T-cell (primary cell): ENCODE measurements at regions not wholly inside any gene's neighbourhood (a gene's known extent, or its start where the extent isn't known, plus 50 kb on each side); places are given as distances from the start of the nearest gene placed in this dataset.
"Not testable (repeated sequence)": the region's sequence is repeated elsewhere in the genome, so short reads cannot be mapped to it uniquely, and the experiment has no call there.

ENCODE experiments used
- ATAC-seq, 4 experiments: fragments of 200-7000 bp in 3 of 4; fragments of 150-1000 bp in 1 of 4; cut with Tn5 transposase; replicated peaks in 1 of 4; 1 replicate in 3 of 4; 2 replicates in 1 of 4; pipeline ENCODE4 v1.10.0; 2021; ENCODE audit warnings: moderate library complexity in 3 of 4, mild to moderate bottlenecking in 2 of 4, moderate number of reproducible peaks in 1 of 4
- CTCF ChIA-PET, 2 donors: fragments of 300-600 bp; sonication (Branson Sonifier 250); formaldehyde crosslinking; loops; one replicate each; lab custom pipeline; 2022; ENCODE audit warnings: antibody characterized with exemption in 2 of 2; lab: Charles Lee
- POLR2A ChIA-PET, 2 donors: fragments of 300-600 bp; sonication (Branson Sonifier 250); formaldehyde crosslinking; loops; one replicate each; lab custom pipeline; 2022; ENCODE audit warnings: antibody characterized with exemption in 2 of 2; lab: Charles Lee
- DNase-seq, 35 experiments: peaks; one replicate each; pipeline versions ENCODE4 v3.0.0 to v3.0.0-alpha.2; 2013 to 2023
- H3K27ac ChIP-seq: one replicate; pipeline ENCODE4 v1.5.1; 2013; ENCODE audit warnings: low read length
- H3K27me3 ChIP-seq, 2 experiments: replicated peaks in 1 of 2; 1 replicate in 1 of 2; 2 replicates in 1 of 2; pipeline versions ENCODE4 v1.6.1 to v1.7.0; 2013; ENCODE audit warnings: low read length in 1 of 2, mixed read lengths in 1 of 2; ENCODE audit not compliant: control insufficient read depth in 2 of 2, insufficient read depth in 2 of 2; ENCODE audit errors: extremely low read depth in 1 of 2
- H3K36me3 ChIP-seq, 2 donors: 1 replicate in 1 of 2; 2 replicates in 1 of 2; pipeline versions ENCODE4 v1.6.1 to v1.7.0; 2013; ENCODE audit warnings: low read length in 1 of 2; ENCODE audit not compliant: control insufficient read depth in 2 of 2, insufficient read depth in 1 of 2; ENCODE audit errors: extremely low read depth in 1 of 2
- H3K4me1 ChIP-seq, 2 experiments: 1 replicate in 1 of 2; 2 replicates in 1 of 2; pipeline versions ENCODE4 v1.6.1 to v1.7.0; 2013; ENCODE audit warnings: low read length in 2 of 2, mixed read lengths in 1 of 2; ENCODE audit not compliant: insufficient read depth in 2 of 2, control insufficient read depth in 1 of 2; ENCODE audit errors: extremely low read depth in 1 of 2
- H3K4me3 ChIP-seq, 2 donors: 1 replicate in 1 of 2; 2 replicates in 1 of 2; pipeline versions ENCODE4 v1.5.1 to v1.7.0; 2013; ENCODE audit warnings: mild to moderate bottlenecking in 2 of 2, low read length in 1 of 2, moderate library complexity in 1 of 2; ENCODE audit not compliant: control insufficient read depth in 1 of 2; ENCODE audit errors: extremely low read depth in 1 of 2
- H3K9me3 ChIP-seq: 2 replicates; pipeline ENCODE4 v1.7.0; 2013
- H3K27ac Mint-ChIP-seq, 2 donors: one replicate each; pipeline ENCODE4 v1.8.0; 2020 to 2021; ENCODE audit warnings: mild to moderate bottlenecking in 2 of 2, mixed read lengths in 2 of 2
- H3K27me3 Mint-ChIP-seq, 2 donors: one replicate each; pipeline ENCODE4 v1.8.0; 2021 to 2022; ENCODE audit warnings: mixed read lengths in 2 of 2
- H3K36me3 Mint-ChIP-seq: one replicate; pipeline ENCODE4 v1.8.0; 2021; ENCODE audit warnings: mixed read lengths
- H3K4me1 Mint-ChIP-seq, 3 donors: one replicate each; pipeline ENCODE4 v1.8.0; 2020 to 2022; ENCODE audit warnings: mixed read lengths in 3 of 3, mild to moderate bottlenecking in 1 of 3
- H3K4me3 Mint-ChIP-seq, 3 donors: one replicate each; pipeline ENCODE4 v1.8.0; 2020 to 2022; ENCODE audit warnings: mild to moderate bottlenecking in 3 of 3, mixed read lengths in 3 of 3, moderate library complexity in 3 of 3
- H3K9me3 Mint-ChIP-seq, 3 donors: one replicate each; pipeline ENCODE4 v1.8.0; 2020 to 2022; ENCODE audit warnings: mixed read lengths in 3 of 3
- WGBS: methylation state at CpG from one replicate; pipeline ENCODE4 v1.1.5; 2013; ENCODE audit warnings: missing lambda C conversion rate; ENCODE audit not compliant: insufficient coverage; 5-methylcytosine and 5-hydroxymethylcytosine counted together

GRCh38 chr18:60067426-60068210, 167.8 kb downstream of the PMAIP1 start:
- 58% methylated on average over 3 of the region's 8 CpGs for WGBS
- no peak overlapping the region for H3K27ac Mint-ChIP-seq
- H3K9me3 ChIP-seq = no peaks in the 10 kb centered on the region
- no peak overlapping the region for H3K27ac ChIP-seq
- H3K27me3 ChIP-seq = no peaks in the 10 kb centered on the region
- DNase-seq = no peak
- H3K4me1 ChIP-seq = no peaks in the 10 kb centered on the region
- no peaks in the 10 kb centered on the region for H3K36me3 Mint-ChIP-seq
- no peaks in the 10 kb centered on the region for H3K36me3 ChIP-seq
- no peaks in the 10 kb centered on the region for H3K4me1 Mint-ChIP-seq
- no peak overlapping the region for H3K4me3 Mint-ChIP-seq
- ChIA-PET CTCF (no interaction called here), POLR2A (interaction anchor here in 1 of 2 donors (0.7 kb wide), 1 partner anchor 16 kb away, joined by 3 read pairs; no protein-coding TSS in a partner anchor)
- H3K9me3 Mint-ChIP-seq = peaks cover 0 to 3% (median 0%) of the 10 kb centered on the region in 3 donors
- no peak overlapping the region for H3K4me3 ChIP-seq
- no peak for ATAC-seq
- H3K27me3 Mint-ChIP-seq = peaks cover 0 to 6% of the 10 kb centered on the region in 2 donors

DNA sequence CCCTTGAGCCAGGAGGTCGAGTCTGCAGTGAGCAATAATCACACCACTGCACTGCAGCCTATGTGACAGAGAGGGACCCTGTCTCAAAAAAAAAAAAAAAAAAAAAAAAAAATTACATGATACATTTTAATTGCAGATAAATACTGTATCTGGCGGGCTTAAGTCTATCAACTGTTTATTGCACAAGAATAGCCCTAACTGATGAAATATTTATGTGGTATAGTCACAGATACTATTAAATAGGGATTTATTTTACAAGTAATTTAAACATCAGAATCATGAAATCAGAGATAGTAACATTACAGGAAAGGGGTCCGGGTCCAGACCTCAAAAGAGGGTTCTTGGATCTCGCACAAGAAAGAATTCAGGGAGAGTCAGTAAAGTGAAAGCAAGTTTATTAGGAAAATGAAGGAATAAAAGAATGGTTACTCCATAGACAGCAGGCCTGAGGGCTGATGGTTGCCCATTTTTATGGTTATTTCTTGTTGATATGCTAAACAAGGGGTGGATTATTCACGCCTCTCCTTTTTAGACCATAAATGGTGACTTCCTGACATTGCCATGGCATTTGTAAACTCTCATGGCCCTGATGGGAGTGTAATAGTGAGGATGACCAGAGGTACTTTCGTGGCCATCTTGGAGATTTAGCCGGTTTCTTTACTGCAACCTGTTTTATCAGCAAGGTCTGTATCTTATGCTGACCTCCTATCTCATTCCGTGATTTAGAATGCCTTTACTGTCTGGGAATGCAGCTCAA, 166.6 kb downstream of the PMAIP1 start:
- Mint-ChIP-seq H3K9me3 (no peaks in the 10 kb centered on the region), H3K27ac (no peak overlapping the region), H3K36me3 (no peaks in the 10 kb centered on the region), H3K4me3 (no peak overlapping the region), H3K4me1 (no peaks in the 10 kb centered on the region), H3K27me3 (peaks cover 0 to 6% of the 10 kb centered on the region in 2 donors)
- ChIA-PET POLR2A (no interaction called here), CTCF (interaction anchor here in 1 of 2 donors (0.6 kb wide), 1 partner anchor 235 kb away, joined by 8 read pairs; no protein-coding TSS in a partner anchor)
- H3K36me3 ChIP-seq = no peaks in the 10 kb centered on the region
- H3K4me1 ChIP-seq = no peaks in the 10 kb centered on the region
- no peak for DNase-seq
- H3K27ac ChIP-seq = no peak overlapping the region
- H3K27me3 ChIP-seq = no peaks in the 10 kb centered on the region
- H3K4me3 ChIP-seq = no peak overlapping the region
- WGBS = 70% methylated on average over 5 of the region's 8 CpGs
- no peaks in the 10 kb centered on the region for H3K9me3 ChIP-seq
- no peak for ATAC-seq

DNA sequence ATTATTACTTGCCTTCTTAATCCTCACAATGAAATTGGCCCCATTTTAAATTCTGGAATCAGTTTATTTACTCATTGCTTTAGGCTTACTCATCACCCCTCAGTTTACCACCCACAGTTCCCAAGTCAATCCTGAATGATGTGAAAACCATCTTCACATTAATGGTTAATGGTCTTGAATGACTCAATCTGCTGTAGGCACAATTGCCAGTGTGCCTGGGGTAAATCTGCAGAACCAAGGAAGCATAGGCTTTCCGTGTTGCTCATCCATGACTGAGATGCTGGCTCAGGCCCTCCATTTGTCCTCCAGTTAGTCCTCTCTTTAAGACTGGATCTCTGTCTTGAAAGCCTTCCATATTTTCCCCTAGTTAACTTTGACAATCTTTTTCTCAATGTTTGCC, 164.5 kb downstream of the PMAIP1 start:
- H3K27me3 ChIP-seq = no peaks in the 10 kb centered on the region
- no peak overlapping the region for H3K27ac ChIP-seq
- H3K36me3 ChIP-seq = no peaks in the 10 kb centered on the region
- no peak for DNase-seq
- Mint-ChIP-seq H3K4me3 (no peak overlapping the region), H3K27me3 (peaks cover 0 to 6% of the 10 kb centered on the region in 2 donors), H3K4me1 (no peaks in the 10 kb centered on the region), H3K9me3 (no peaks in the 10 kb centered on the region), H3K27ac (no peak overlapping the region), H3K36me3 (no peaks in the 10 kb centered on the region)
- ChIA-PET POLR2A (no interaction called here), CTCF (no interaction called here)
- ATAC-seq = no peak
- no peaks in the 10 kb centered on the region for H3K9me3 ChIP-seq
- 100% methylated on average over 1 of the region's 1 CpG for WGBS
- H3K4me3 ChIP-seq = no peak overlapping the region
- no peaks in the 10 kb centered on the region for H3K4me1 ChIP-seq

DNA sequence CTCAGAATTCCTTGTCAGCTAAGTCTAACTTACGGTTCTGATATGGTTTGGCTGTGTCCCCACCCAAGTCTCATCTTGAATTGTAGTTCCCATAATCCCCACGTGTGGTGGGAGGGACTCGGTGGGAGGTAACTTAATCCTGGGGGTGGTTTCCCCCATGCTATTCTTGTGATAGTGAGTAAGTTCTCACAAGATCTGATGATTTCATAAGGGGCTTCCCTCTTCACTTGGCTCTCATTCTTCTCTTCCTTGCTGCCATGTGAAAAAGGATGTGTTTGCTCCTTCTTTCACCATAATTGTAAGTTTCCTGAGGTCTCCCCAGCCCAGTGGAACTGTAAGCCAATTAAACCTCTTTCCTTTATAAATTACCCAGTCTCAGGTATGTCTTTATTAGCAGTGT, 163.0 kb downstream of the PMAIP1 start:
- H3K4me3 ChIP-seq, CTCF ChIA-PET, H3K36me3 ChIP-seq, POLR2A ChIA-PET, H3K27ac ChIP-seq, H3K4me3 Mint-ChIP-seq, H3K4me1 ChIP-seq, H3K27me3 ChIP-seq, DNase-seq, H3K9me3 Mint-ChIP-seq, H3K36me3 Mint-ChIP-seq, H3K27me3 Mint-ChIP-seq, H3K4me1 Mint-ChIP-seq, H3K27ac Mint-ChIP-seq, H3K9me3 ChIP-seq, ATAC-seq: not testable (repeated sequence)
- no CpG with 5 or more reads among the region's 3 CpGs for WGBS

DNA sequence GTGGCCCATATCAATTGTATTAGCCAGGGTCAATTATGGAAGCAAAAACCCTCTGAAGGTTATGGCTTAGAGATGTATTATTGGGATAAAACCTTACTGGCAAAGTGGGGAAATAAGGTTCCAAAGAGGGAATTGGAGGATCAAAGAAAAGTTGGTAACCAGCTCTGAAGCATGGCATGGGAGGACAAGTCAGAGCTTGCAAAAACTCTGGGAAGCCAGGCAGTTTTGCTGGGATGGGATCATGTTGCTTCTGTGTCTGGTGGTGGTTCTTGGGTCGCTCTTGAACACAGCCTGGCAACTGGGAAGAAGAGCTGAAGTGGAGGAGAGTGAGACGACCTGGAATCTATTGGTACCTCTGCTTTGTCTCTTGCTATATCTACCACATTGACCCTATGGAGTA, 162.6 kb downstream of the PMAIP1 start:
- ChIA-PET POLR2A (no interaction called here), CTCF (no interaction called here)
- Histone ChIP-seq H3K27me3 (no peaks in the 10 kb centered on the region), H3K4me1 (no peaks in the 10 kb centered on the region), H3K4me3 (no peak overlapping the region), H3K27ac (no peak overlapping the region), H3K36me3 (no peaks in the 10 kb centered on the region), H3K9me3 (no peaks in the 10 kb centered on the region)
- Mint-ChIP-seq H3K36me3 (no peaks in the 10 kb centered on the region), H3K27ac (no peak overlapping the region), H3K4me1 (no peaks in the 10 kb centered on the region), H3K27me3 (peaks cover 0 to 6% of the 10 kb centered on the region in 2 donors), H3K4me3 (no peak overlapping the region), H3K9me3 (peaks cover 3 to 5% (median 4%) of the 10 kb centered on the region in 3 donors)
- WGBS = 60% methylated on average over 1 of the region's 2 CpGs
- DNase-seq (no peak), ATAC-seq (no peak)

GRCh38 chr18:60060578-60060977, 160.8 kb downstream of the PMAIP1 start:
- Mint-ChIP-seq H3K27ac (no peak overlapping the region), H3K9me3 (peaks cover 3 to 5% (median 4%) of the 10 kb centered on the region in 3 donors), H3K4me1 (no peaks in the 10 kb centered on the region), H3K27me3 (peaks cover 0 to 6% of the 10 kb centered on the region in 2 donors), H3K4me3 (no peak overlapping the region), H3K36me3 (no peaks in the 10 kb centered on the region)
- no peaks in the 10 kb centered on the region for H3K4me1 ChIP-seq
- POLR2A ChIA-PET = no interaction called here
- CTCF ChIA-PET = no interaction called here
- ATAC-seq (no peak), DNase-seq (no peak)
- no peak overlapping the region for H3K27ac ChIP-seq
- H3K9me3 ChIP-seq = no peaks in the 10 kb centered on the region
- H3K27me3 ChIP-seq = no peaks in the 10 kb centered on the region
- H3K4me3 ChIP-seq = no peak overlapping the region
- no peaks in the 10 kb centered on the region for H3K36me3 ChIP-seq
- 71% methylated on average over 3 of the region's 3 CpGs for WGBS
